ENCODE measurements at regions not wholly inside any gene's neighbourhood (a gene's known extent, or its start where the extent isn't known, plus 50 kb on each side); places are given as distances from the start of the nearest gene placed in this dataset.

GRCh38 chr2:14245901-14246300, 386.6 kb upstream of the LRATD1 start:
- TF ChIP-seq FOXK2 (IDR thresholded peaks at IDR 0.05) = no peak
- TF ChIP-seq, protein P1, sequence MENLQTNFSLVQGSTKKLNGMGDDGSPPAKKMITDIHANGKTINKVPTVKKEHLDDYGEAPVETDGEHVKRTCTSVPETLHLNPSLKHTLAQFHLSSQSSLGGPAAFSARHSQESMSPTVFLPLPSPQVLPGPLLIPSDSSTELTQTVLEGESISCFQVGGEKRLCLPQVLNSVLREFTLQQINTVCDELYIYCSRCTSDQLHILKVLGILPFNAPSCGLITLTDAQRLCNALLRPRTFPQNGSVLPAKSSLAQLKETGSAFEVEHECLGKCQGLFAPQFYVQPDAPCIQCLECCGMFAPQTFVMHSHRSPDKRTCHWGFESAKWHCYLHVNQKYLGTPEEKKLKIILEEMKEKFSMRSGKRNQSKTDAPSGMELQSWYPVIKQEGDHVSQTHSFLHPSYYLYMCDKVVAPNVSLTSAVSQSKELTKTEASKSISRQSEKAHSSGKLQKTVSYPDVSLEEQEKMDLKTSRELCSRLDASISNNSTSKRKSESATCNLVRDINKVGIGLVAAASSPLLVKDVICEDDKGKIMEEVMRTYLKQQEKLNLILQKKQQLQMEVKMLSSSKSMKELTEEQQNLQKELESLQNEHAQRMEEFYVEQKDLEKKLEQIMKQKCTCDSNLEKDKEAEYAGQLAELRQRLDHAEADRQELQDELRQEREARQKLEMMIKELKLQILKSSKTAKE (CRISPR knock-in tag; IDR thresholded peaks at IDR 0.05; ENCODE audit: borderline replicate concordance) = no peak
- TF ChIP-seq DMTF1 (CRISPR knock-in tag; IDR thresholded peaks at IDR 0.05) = no peak
- no peak for TF ChIP-seq ESRRA (CRISPR knock-in tag; IDR thresholded peaks at IDR 0.05; ENCODE audit: low read depth)
- no peak for TF ChIP-seq HDAC2 (CRISPR knock-in tag; IDR thresholded peaks at IDR 0.05)
- no peak for TF ChIP-seq POLR2AphosphoS2 (IDR thresholded peaks at IDR 0.05; ENCODE audit: low read depth, low read length)
- no peak for TF ChIP-seq ZNF350 (CRISPR knock-in tag; IDR thresholded peaks at IDR 0.05; ENCODE audit: borderline replicate concordance, low read depth)

Measured in HepG2 (cell line).